GM18519 (cell line): ENCODE measurements at regions not wholly inside any gene's neighbourhood (a gene's known extent, or its start where the extent isn't known, plus 50 kb on each side); places are given as distances from the start of the nearest gene placed in this dataset.

Source experiments
- ATAC-seq: cut with Tn5 transposase; IDR thresholded peaks from one replicate; pipeline ENCODE4 v1.9.1; 2021; ENCODE audit warnings: mild to moderate bottlenecking, moderate library complexity; ENCODE audit not compliant: unreplicated experiment, low FRiP score

DNA sequence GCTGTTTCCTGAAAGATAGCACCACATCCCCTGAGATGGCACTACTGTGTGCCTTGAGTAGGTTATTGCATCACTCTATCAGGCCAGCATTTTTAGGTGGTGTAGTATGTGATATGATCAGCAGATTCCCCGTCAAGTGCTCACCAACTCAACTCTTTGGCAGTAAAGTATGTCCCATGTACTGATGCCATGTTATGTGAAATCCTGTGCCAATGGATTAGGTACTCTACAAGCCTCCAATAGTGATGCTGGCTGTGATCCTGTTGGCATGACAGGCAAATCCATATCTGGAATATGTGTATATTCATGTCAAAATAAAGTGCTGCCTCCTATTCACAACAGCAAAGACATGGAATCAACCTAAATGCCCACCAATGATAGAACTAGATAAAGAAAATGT is 137.2 kb upstream of the CAMK1G start:
- ATAC-seq: no peak

DNA sequence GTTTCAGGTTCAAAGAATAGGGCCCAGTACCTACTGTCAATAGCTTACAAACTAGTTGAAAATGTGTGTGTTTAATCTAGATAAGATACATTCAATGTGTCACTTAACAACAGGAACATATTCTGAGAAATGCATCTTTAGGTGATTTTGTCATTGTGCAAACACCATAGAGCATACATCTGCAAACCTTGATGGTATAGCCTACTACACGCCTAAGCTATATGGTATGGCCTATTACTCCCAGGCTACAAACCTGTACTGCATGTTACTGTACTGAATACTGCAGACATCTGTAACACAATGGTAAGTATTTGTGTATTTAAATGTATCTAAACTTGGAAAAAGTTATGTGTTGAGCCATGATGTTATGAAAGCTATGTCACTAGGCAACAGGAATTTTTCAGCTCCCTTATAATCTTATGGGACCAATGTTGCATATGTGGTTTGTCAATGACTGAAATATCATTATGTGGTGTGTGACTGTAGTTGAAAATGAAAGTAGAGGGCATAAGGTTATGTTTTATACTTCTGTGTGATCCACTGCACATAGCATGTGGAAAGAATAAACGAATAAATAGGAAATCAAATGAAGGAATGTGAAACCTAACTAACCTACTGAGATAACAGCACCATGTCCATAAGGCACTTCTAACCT is 129.0 kb upstream of the CAMK1G start:
- no peak for ATAC-seq

DNA sequence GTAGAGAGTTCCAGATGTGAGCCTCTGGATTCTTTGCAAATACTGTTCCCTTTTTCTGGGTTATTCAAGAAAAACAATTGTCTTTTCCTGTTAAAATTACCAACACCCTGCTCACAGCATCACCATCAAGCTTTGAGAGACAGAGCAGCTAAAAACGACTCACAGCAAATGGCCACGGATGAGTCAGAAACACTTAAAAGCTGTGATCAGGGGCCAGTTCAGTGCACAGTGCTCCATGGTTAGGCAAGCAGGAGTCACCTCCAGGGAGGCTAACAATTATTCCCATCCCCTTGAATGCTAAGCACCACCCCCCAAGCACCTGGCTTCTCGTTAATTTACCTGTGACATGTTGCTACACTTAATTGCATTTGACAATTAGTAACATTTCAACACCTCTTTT is 128.4 kb upstream of the CAMK1G start:
- ATAC-seq: no peak

- ATAC-seq: no peak
Measured at GRCh38 chr1:209455661-209456358, 127.7 kb upstream of the CAMK1G start.

- no peak for ATAC-seq
Measured at GRCh38 chr1:209456878-209457277, 126.6 kb upstream of the CAMK1G start.

DNA sequence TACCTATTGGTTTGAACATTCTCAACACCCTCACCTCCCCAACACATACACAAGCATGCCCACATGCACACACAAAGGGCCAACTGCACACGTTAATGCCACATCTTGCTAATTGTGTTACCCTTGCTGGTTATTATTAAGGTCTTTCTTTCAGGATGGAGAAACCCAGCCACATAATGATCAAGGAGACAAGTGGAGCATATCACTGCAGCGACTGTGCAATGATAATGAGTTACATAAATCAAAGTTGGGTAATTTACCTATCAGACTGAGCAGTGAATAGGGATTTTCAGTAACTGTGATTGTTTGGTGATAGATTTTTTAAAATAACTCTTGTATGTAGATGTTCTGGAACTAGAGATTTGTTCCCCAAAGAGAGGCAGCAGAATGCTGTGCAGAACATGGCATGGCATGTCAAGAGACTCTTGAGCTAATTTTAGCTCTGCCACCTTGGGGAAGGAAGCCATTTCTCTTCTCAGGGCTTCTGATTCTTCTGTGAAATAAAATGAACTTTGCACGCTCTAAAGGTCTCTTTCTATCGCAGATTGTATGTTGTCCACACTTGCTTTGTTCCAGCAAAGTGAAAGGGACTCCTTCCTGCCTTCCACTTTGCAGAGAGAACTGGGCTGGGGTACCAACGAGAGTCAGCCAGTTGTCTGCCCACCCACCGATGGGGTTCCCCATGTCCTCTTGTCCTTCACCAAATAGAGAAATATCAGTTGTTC is 126.0 kb upstream of the CAMK1G start:
- no peak for ATAC-seq

GRCh38 chr1:209458921-209459320 is 124.6 kb upstream of the CAMK1G start:
- ATAC-seq: no peak

DNA sequence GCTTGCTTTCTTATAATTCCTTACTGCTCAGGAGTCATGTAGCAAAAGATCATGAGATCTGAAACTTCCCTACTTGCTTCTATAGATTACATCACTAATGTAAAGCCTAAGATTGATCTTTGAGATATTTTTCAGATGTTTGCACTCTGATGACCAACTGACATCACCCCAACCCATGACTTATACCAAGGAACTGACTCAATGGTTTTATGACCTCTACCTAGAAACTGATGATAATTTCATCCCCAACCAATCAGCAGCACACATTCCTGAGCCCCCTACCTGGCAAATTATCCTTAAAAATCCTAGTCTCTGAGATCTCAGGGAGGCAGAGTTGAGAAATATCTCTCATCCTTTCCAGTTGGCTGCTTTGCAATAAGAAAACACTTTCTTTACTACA is 122.3 kb upstream of the CAMK1G start:
- ATAC-seq: no peak

- ATAC-seq: no peak
Measured at GRCh38 chr1:209462433-209462832, 121.1 kb upstream of the CAMK1G start.

GRCh38 chr1:209463441-209463840 is 120.1 kb upstream of the CAMK1G start:
- ATAC-seq: no peak

DNA sequence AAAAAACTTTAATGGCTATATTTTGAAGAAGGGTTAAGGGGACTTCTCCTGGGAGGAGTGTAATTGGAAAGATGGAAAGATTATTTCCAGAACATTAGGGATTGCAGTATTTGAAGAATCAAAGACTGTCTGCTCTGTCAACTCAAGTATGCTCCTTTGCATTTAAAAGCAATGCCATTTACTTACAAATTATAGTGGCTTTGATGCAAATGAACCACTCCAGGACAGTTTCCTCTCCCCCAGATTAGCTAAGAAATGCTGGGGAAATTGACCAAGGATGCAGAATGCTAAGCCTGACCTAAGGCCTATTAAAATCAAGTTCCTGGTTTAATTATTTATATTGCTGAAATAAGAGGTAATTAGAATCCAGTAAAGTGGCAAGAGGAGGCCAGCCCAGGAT is 110.5 kb upstream of the CAMK1G start:
- ATAC-seq: no peak

DNA sequence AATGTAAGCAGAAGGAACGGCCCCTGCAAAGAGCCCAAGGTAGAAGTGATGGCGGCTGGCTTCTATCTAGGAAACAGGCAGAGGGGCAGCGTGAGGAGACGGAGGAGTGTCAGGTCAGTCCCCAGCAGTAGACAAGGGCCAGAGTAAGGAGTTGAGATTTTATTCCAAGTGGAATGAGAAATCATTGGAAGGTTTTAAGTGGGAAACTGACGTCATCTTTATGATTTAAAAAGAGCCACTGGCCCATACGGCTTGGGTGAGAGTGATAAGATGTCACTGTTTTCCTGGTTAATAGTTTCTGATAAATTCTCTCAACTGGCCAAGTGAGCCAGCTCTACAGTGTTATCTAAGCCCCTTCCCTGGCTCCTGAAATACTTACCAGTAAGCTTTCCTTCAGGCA is 103.2 kb upstream of the CAMK1G start:
- no peak for ATAC-seq

DNA sequence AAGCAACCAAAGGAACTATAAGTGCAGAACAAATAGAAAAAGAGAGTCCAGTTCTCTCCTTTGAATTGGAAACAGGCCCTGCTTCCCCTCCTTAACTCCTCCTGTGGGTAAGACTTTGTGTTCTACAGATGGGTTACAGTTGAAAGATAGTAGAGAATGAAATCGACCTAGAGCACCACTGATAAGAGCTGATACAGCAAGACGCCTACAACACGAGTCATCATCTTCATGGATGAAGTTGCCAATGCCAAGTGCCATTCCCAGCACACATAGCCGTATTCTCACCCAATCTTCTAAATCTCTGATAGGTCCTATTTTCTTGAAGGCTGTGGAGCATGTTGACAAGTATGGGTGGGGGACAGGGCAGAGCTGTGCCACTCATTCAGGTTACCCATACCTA is 99.8 kb upstream of the CAMK1G start:
- no peak for ATAC-seq

DNA sequence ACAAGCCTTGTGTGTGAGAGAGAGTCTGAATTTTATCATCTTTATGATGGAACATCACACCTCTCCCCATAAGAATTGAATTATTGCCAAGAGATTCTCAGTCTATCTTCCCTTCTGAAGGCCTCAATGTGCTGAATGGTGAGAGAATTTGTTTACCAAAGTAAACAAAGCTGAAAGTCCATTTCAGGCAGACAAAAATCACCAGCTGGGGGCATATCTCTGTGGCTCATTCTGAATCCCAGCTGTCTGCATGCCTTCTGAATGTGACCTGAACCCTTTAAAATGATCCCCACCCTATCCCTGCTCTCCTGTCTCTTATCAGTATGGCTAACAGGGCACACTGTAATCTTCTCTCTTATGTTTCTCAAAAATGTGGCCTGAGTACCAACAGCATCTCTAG is 99.1 kb upstream of the CAMK1G start:
- no peak for ATAC-seq

DNA sequence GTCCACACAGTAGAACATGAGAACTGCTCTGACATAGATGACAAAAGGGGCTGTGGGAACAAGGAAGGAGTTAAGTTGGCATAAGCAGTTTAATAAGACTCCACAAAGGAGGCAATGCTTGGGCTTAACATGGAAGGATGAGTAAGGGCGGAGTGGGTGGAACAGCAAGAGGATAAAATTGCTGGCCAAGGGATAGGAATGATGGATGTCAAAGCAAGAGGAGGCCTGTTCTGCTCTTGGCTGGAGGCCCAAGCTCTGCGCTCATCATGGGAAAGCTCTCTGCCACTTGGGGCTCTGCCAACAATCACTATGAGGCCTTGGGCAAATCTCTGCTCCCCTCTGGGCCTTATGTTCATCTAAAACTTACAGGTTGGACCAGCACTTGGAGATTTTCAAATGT is 98.3 kb upstream of the CAMK1G start:
- no peak for ATAC-seq

GRCh38 chr1:209485751-209486150 is 97.8 kb upstream of the CAMK1G start:
- ATAC-seq: no peak

DNA sequence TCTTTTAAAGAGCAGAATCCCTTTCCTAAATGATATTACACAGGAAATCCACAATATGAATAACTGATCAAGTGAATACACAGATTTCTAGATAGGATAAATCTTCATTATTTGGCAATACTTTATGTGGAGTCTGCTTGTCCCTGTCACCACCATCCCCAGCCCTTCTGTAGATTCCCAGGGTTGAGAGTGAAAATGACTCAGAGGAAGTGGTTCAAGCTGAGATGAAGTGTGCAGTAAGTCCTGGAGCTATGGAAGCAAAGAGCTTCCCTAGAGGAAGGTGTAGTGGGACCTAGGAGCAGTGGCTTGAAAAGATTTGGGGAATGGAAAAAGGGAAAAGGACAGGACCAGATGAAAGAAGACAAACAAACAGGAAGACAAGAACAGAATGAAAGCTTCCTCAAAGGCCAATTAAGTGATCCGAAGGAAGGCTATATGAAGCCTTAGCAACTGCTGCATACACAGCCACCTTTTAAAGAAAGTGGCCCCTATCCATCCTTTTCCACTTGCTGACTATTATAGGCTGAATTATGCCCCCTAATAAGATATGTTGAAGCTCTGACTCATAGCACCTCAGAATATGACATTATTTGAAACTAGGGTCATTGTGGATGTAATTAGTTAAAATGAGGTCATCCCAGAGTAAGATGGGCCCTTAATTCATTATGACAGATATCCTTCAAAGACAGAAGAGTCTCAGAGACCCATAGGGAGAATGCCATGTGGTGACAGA is 96.5 kb upstream of the CAMK1G start:
- ATAC-seq: no peak

GRCh38 chr1:209490013-209490412 is 93.5 kb upstream of the CAMK1G start:
- ATAC-seq: no peak

DNA sequence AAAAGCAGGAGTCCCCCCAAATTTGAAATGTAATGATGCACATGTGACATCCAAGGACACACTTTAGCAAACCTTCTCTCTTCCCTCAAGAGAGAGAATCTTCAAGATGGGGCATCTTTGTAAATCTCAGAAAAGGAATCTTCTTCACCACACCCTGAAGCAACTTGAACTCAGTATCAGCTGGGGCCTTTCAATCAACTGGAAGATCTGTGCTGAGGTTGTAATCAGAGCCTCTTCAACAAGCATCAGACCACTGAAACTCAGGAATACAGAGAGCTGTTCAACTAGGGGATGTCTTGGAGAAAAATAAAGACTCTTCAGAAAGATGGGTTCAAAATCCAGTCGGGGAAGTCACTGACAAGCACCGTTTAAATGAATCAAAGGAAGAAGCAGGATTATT is 92.5 kb upstream of the CAMK1G start:
- ATAC-seq: no peak

- no peak for ATAC-seq
Measured at GRCh38 chr1:209491496-209491895, 92.0 kb upstream of the CAMK1G start.

- ATAC-seq: no peak
Measured at GRCh38 chr1:209491897-209492296, 91.6 kb upstream of the CAMK1G start.
